GM23338 (cell line): ENCODE measurements at regions not wholly inside any gene's neighbourhood (a gene's known extent, or its start where the extent isn't known, plus 50 kb on each side); places are given as distances from the start of the nearest gene placed in this dataset.

ENCODE experiments used
- CREB1 ChIP-seq: fragments of 250-450 bp; sonication (Bioruptor Pico); IDR thresholded peaks from 2 replicates; pipeline ENCODE4 v1.5.0; 2020; ENCODE audit warnings: low read depth, mild to moderate bottlenecking, moderate library complexity
- EZH2 ChIP-seq: fragments of 200-600 bp; sonication (generic); IDR thresholded peaks from one replicate; pipeline ENCODE4 v1.8.0; 2017; ENCODE audit warnings: antibody characterized with exemption, mild to moderate bottlenecking, low read depth; ENCODE audit not compliant: unreplicated experiment
- EZH2phosphoT487 ChIP-seq: fragments of 200-600 bp; sonication (generic); IDR thresholded peaks from one replicate; pipeline ENCODE4 v1.8.1; 2018; ENCODE audit warnings: antibody characterized with exemption; ENCODE audit not compliant: unreplicated experiment
- JUNB ChIP-seq: IDR thresholded peaks from one replicate; pipeline ENCODE4 v1.6.1; 2016; ENCODE audit warnings: antibody characterized with exemption; ENCODE audit not compliant: unreplicated experiment
- NANOG ChIP-seq: IDR thresholded peaks from 2 replicates; pipeline ENCODE4 v1.6.1; 2016; ENCODE audit warnings: antibody characterized with exemption, borderline replicate concordance
- POLR2AphosphoS5 ChIP-seq: IDR thresholded peaks from 2 replicates; pipeline ENCODE4 v1.6.1; 2016; ENCODE audit warnings: antibody characterized with exemption, low read depth
- ZNF114 ChIP-seq: fragments of 250-450 bp; sonication (Bioruptor Pico); IDR thresholded peaks from 2 replicates; pipeline ENCODE4 v1.5.0; 2020; ENCODE audit warnings: mild to moderate bottlenecking, moderate library complexity
- ZNF331 ChIP-seq: fragments of 250-450 bp; sonication (Bioruptor Pico); IDR thresholded peaks from 2 replicates; pipeline ENCODE4 v1.5.0; 2020; ENCODE audit warnings: low read depth, mild to moderate bottlenecking, moderate library complexity
- TF ChIP-seq, protein P1 (sequence below): IDR thresholded peaks from one replicate; pipeline ENCODE4 v1.6.1; 2018; ENCODE audit warnings: antibody characterized with exemption; ENCODE audit not compliant: unreplicated experiment
- TF ChIP-seq, protein P2 (sequence below), 2 experiments: fragments of 200-600 bp in 1 of 2; sonication (generic) in 1 of 2; conservative IDR thresholded peaks; 2 replicates each; pipeline versions ENCODE4 v1.5.1 to v1.6.1; 2016 to 2017; ENCODE audit warnings: antibody characterized with exemption in 2 of 2, low read depth in 2 of 2, mild to moderate bottlenecking in 2 of 2, moderate library complexity in 1 of 2
- TF ChIP-seq, protein P3 (sequence below): IDR thresholded peaks from 2 replicates; pipeline ENCODE4 v1.6.1; 2016; ENCODE audit warnings: antibody characterized with exemption
- TF ChIP-seq, protein P4 (sequence below): fragments of 250-450 bp; sonication (Bioruptor Pico); IDR thresholded peaks from 2 replicates; pipeline ENCODE4 v1.5.0; 2020; ENCODE audit warnings: mild to moderate bottlenecking, moderate library complexity

DNA sequence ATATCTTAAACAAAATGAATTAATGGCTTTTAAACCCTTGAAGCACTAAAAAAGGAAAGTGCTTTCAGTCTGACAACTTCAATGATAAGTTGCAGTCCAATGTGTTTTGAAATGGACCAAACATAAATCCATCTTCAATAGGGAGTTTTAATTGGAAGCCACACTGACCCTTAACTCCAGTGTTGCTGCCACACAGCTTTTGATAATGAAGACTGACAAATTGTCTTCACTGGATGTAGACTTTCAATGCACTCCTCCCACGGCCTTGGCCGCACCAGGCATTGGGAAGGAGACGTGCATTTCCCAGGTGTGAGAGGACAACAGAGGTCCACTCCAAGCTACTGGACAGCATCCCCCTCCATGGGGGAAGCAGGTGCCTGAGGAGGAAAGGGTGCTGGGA lies 159.0 kb upstream of the NRP1 start:
- TF ChIP-seq EZH2phosphoT487 (no peak), POLR2AphosphoS5 (no peak), CREB1 (no peak), EZH2 (no peak), JUNB (no peak), NANOG (no peak), ZNF331 (CRISPR knock-in tag) (no peak), ZNF114 (CRISPR knock-in tag) (no peak)
- TF ChIP-seq, protein P1, sequence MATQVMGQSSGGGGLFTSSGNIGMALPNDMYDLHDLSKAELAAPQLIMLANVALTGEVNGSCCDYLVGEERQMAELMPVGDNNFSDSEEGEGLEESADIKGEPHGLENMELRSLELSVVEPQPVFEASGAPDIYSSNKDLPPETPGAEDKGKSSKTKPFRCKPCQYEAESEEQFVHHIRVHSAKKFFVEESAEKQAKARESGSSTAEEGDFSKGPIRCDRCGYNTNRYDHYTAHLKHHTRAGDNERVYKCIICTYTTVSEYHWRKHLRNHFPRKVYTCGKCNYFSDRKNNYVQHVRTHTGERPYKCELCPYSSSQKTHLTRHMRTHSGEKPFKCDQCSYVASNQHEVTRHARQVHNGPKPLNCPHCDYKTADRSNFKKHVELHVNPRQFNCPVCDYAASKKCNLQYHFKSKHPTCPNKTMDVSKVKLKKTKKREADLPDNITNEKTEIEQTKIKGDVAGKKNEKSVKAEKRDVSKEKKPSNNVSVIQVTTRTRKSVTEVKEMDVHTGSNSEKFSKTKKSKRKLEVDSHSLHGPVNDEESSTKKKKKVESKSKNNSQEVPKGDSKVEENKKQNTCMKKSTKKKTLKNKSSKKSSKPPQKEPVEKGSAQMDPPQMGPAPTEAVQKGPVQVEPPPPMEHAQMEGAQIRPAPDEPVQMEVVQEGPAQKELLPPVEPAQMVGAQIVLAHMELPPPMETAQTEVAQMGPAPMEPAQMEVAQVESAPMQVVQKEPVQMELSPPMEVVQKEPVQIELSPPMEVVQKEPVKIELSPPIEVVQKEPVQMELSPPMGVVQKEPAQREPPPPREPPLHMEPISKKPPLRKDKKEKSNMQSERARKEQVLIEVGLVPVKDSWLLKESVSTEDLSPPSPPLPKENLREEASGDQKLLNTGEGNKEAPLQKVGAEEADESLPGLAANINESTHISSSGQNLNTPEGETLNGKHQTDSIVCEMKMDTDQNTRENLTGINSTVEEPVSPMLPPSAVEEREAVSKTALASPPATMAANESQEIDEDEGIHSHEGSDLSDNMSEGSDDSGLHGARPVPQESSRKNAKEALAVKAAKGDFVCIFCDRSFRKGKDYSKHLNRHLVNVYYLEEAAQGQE = no peak
- TF ChIP-seq, protein P2, sequence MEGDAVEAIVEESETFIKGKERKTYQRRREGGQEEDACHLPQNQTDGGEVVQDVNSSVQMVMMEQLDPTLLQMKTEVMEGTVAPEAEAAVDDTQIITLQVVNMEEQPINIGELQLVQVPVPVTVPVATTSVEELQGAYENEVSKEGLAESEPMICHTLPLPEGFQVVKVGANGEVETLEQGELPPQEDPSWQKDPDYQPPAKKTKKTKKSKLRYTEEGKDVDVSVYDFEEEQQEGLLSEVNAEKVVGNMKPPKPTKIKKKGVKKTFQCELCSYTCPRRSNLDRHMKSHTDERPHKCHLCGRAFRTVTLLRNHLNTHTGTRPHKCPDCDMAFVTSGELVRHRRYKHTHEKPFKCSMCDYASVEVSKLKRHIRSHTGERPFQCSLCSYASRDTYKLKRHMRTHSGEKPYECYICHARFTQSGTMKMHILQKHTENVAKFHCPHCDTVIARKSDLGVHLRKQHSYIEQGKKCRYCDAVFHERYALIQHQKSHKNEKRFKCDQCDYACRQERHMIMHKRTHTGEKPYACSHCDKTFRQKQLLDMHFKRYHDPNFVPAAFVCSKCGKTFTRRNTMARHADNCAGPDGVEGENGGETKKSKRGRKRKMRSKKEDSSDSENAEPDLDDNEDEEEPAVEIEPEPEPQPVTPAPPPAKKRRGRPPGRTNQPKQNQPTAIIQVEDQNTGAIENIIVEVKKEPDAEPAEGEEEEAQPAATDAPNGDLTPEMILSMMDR (conservative IDR thresholded peaks at IDR 0.05; ENCODE audit: low read depth in 2 of 2) = no peak
- TF ChIP-seq, protein P3, sequence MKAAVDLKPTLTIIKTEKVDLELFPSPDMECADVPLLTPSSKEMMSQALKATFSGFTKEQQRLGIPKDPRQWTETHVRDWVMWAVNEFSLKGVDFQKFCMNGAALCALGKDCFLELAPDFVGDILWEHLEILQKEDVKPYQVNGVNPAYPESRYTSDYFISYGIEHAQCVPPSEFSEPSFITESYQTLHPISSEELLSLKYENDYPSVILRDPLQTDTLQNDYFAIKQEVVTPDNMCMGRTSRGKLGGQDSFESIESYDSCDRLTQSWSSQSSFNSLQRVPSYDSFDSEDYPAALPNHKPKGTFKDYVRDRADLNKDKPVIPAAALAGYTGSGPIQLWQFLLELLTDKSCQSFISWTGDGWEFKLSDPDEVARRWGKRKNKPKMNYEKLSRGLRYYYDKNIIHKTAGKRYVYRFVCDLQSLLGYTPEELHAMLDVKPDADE = no peak
- TF ChIP-seq, protein P4, sequence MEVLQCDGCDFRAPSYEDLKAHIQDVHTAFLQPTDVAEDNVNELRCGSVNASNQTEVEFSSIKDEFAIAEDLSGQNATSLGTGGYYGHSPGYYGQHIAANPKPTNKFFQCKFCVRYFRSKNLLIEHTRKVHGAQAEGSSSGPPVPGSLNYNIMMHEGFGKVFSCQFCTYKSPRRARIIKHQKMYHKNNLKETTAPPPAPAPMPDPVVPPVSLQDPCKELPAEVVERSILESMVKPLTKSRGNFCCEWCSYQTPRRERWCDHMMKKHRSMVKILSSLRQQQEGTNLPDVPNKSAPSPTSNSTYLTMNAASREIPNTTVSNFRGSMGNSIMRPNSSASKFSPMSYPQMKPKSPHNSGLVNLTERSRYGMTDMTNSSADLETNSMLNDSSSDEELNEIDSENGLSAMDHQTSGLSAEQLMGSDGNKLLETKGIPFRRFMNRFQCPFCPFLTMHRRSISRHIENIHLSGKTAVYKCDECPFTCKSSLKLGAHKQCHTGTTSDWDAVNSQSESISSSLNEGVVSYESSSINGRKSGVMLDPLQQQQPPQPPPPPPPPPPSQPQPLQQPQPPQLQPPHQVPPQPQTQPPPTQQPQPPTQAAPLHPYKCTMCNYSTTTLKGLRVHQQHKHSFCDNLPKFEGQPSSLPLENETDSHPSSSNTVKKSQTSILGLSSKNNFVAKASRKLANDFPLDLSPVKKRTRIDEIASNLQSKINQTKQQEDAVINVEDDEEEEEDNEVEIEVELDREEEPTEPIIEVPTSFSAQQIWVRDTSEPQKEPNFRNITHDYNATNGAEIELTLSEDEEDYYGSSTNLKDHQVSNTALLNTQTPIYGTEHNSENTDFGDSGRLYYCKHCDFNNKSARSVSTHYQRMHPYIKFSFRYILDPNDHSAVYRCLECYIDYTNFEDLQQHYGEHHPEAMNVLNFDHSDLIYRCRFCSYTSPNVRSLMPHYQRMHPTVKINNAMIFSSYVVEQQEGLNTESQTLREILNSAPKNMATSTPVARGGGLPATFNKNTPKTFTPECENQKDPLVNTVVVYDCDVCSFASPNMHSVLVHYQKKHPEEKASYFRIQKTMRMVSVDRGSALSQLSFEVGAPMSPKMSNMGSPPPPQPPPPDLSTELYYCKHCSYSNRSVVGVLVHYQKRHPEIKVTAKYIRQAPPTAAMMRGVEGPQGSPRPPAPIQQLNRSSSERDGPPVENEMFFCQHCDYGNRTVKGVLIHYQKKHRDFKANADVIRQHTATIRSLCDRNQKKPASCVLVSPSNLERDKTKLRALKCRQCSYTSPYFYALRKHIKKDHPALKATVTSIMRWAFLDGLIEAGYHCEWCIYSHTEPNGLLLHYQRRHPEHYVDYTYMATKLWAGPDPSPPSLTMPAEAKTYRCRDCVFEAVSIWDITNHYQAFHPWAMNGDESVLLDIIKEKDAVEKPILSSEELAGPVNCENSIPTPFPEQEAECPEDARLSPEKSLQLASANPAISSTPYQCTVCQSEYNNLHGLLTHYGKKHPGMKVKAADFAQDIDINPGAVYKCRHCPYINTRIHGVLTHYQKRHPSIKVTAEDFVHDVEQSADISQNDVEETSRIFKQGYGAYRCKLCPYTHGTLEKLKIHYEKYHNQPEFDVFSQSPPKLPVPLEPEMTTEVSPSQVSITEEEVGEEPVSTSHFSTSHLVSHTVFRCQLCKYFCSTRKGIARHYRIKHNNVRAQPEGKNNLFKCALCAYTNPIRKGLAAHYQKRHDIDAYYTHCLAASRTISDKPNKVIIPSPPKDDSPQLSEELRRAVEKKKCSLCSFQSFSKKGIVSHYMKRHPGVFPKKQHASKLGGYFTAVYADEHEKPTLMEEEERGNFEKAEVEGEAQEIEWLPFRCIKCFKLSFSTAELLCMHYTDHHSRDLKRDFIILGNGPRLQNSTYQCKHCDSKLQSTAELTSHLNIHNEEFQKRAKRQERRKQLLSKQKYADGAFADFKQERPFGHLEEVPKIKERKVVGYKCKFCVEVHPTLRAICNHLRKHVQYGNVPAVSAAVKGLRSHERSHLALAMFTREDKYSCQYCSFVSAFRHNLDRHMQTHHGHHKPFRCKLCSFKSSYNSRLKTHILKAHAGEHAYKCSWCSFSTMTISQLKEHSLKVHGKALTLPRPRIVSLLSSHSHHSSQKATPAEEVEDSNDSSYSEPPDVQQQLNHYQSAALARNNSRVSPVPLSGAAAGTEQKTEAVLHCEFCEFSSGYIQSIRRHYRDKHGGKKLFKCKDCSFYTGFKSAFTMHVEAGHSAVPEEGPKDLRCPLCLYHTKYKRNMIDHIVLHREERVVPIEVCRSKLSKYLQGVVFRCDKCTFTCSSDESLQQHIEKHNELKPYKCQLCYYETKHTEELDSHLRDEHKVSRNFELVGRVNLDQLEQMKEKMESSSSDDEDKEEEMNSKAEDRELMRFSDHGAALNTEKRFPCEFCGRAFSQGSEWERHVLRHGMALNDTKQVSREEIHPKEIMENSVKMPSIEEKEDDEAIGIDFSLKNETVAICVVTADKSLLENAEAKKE (CRISPR knock-in tag) = no peak
